Adrenal gland (tissue), 5 donors: ENCODE measurements at regions not wholly inside any gene's neighbourhood (a gene's known extent, or its start where the extent isn't known, plus 50 kb on each side); places are given as distances from the start of the nearest gene placed in this dataset.

Experiments used
- POLR2A ChIP-seq, 2 donors: fragments of 450-650 bp; IDR thresholded peaks; one replicate each; pipeline ENCODE4 v1.6.1; 2017; ENCODE audit warnings: antibody characterized with exemption in 2 of 2, mild to moderate bottlenecking in 2 of 2, moderate library complexity in 1 of 2
- TF ChIP-seq, protein P1 (sequence below), 6 experiments: fragments of 450-650 bp in 4 of 6; fragments of 200-600 bp in 2 of 6; sonication (generic) in 1 of 6; IDR thresholded peaks; 1 replicate in 5 of 6; 2 replicates in 1 of 6; pipeline versions ENCODE4 v1.5.1 to v1.8.0; 2016 to 2021; ENCODE audit warnings: antibody characterized with exemption in 6 of 6, mild to moderate bottlenecking in 2 of 6, moderate library complexity in 1 of 6
- donor health status: DM: no; HTN: no; CAD: no.

DNA sequence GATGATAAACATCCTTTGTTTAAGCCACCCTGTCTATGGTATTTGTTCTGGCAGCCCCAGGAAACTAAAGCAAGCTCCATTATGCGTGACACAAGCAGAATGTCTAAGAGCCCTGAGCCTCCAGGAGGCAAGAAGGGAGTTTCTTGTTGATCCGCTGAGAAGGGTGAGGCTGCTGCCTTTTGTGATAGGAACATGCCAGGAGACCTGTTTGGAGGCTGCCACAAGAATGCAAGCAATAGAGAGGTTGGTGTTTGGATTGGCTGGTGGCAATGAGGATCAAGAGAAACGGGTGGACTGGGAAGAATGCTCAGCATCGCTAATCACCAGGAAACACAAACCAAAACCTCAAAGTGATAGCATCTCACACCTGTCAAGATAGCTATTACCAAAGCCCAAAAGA is 104.8 kb downstream of the ASB7 start:
- TF ChIP-seq, protein P1, sequence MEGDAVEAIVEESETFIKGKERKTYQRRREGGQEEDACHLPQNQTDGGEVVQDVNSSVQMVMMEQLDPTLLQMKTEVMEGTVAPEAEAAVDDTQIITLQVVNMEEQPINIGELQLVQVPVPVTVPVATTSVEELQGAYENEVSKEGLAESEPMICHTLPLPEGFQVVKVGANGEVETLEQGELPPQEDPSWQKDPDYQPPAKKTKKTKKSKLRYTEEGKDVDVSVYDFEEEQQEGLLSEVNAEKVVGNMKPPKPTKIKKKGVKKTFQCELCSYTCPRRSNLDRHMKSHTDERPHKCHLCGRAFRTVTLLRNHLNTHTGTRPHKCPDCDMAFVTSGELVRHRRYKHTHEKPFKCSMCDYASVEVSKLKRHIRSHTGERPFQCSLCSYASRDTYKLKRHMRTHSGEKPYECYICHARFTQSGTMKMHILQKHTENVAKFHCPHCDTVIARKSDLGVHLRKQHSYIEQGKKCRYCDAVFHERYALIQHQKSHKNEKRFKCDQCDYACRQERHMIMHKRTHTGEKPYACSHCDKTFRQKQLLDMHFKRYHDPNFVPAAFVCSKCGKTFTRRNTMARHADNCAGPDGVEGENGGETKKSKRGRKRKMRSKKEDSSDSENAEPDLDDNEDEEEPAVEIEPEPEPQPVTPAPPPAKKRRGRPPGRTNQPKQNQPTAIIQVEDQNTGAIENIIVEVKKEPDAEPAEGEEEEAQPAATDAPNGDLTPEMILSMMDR (IDR thresholded peaks at IDR 0.05), result no peak
- no peak for TF ChIP-seq POLR2A (IDR thresholded peaks at IDR 0.05)
